Fibroblast of the aortic adventitia (primary cell): ENCODE measurements at regions not wholly inside any gene's neighbourhood (a gene's known extent, or its start where the extent isn't known, plus 50 kb on each side); places are given as distances from the start of the nearest gene placed in this dataset.

Source experiments
- DNase-seq: peaks from one replicate; pipeline ENCODE4 v3.0.0-alpha.2; 2010; ENCODE audit warnings: low read depth
- H3K4me3 ChIP-seq: 2 replicates; pipeline ENCODE4 v1.5.1; 2011; ENCODE audit warnings: low read depth, mild to moderate bottlenecking, control low read depth, low read length, moderate library complexity
- CTCF ChIP-seq: IDR thresholded peaks from 2 replicates; pipeline ENCODE4 v1.5.1; 2011; ENCODE audit warnings: mild to moderate bottlenecking, low read length, control low read depth, inconsistent platforms; ENCODE audit not compliant: insufficient read depth

- H3K4me3 ChIP-seq = no peak overlapping the region
- no peak for TF ChIP-seq CTCF
- no peak for DNase-seq
Measured at GRCh38 chr7:68789597-68789996, 808.7 kb upstream of the AUTS2 start.

- H3K4me3 ChIP-seq = no peak overlapping the region
- no peak for DNase-seq
- no peak for TF ChIP-seq CTCF
Measured at GRCh38 chr7:68792351-68792750, 805.9 kb upstream of the AUTS2 start.

GRCh38 chr7:68793513-68793912 is 804.8 kb upstream of the AUTS2 start:
- no peak for DNase-seq
- H3K4me3 ChIP-seq = no peak overlapping the region
- TF ChIP-seq CTCF = no peak

- no peak overlapping the region for H3K4me3 ChIP-seq
- no peak for DNase-seq
- no peak for TF ChIP-seq CTCF
Measured at GRCh38 chr7:68800316-68800715, 798.0 kb upstream of the AUTS2 start.

- H3K4me3 ChIP-seq = no peak overlapping the region
- no peak for TF ChIP-seq CTCF
- DNase-seq = no peak
Measured at GRCh38 chr7:68805159-68805558, 793.1 kb upstream of the AUTS2 start.

- no peak for TF ChIP-seq CTCF
- no peak overlapping the region for H3K4me3 ChIP-seq
- peak; percentile 30 for DNase-seq
Measured at GRCh38 chr7:68807666-68808065, 790.6 kb upstream of the AUTS2 start.

- no peak overlapping the region for H3K4me3 ChIP-seq
- DNase-seq = no peak
- no peak for TF ChIP-seq CTCF
Measured at GRCh38 chr7:68813551-68814080, 784.7 kb upstream of the AUTS2 start.
